T-cell (primary cell): ENCODE measurements at regions not wholly inside any gene's neighbourhood (a gene's known extent, or its start where the extent isn't known, plus 50 kb on each side); places are given as distances from the start of the nearest gene placed in this dataset.

Experiments
- ATAC-seq, 4 experiments: fragments of 200-7000 bp in 3 of 4; fragments of 150-1000 bp in 1 of 4; cut with Tn5 transposase; replicated peaks in 1 of 4; 1 replicate in 3 of 4; 2 replicates in 1 of 4; pipeline ENCODE4 v1.10.0; 2021; ENCODE audit warnings: moderate library complexity in 3 of 4, mild to moderate bottlenecking in 2 of 4, moderate number of reproducible peaks in 1 of 4
- CTCF ChIA-PET, 2 donors: fragments of 300-600 bp; sonication (Branson Sonifier 250); formaldehyde crosslinking; loops; one replicate each; lab custom pipeline; 2022; ENCODE audit warnings: antibody characterized with exemption in 2 of 2; lab: Charles Lee
- POLR2A ChIA-PET, 2 donors: fragments of 300-600 bp; sonication (Branson Sonifier 250); formaldehyde crosslinking; loops; one replicate each; lab custom pipeline; 2022; ENCODE audit warnings: antibody characterized with exemption in 2 of 2; lab: Charles Lee
- DNase-seq, 35 experiments: peaks; one replicate each; pipeline versions ENCODE4 v3.0.0 to v3.0.0-alpha.2; 2013 to 2023
- H3K27ac ChIP-seq: one replicate; pipeline ENCODE4 v1.5.1; 2013; ENCODE audit warnings: low read length
- H3K27me3 ChIP-seq, 2 experiments: replicated peaks in 1 of 2; 1 replicate in 1 of 2; 2 replicates in 1 of 2; pipeline versions ENCODE4 v1.6.1 to v1.7.0; 2013; ENCODE audit warnings: low read length in 1 of 2, mixed read lengths in 1 of 2; ENCODE audit not compliant: control insufficient read depth in 2 of 2, insufficient read depth in 2 of 2; ENCODE audit errors: extremely low read depth in 1 of 2
- H3K36me3 ChIP-seq, 2 donors: 1 replicate in 1 of 2; 2 replicates in 1 of 2; pipeline versions ENCODE4 v1.6.1 to v1.7.0; 2013; ENCODE audit warnings: low read length in 1 of 2; ENCODE audit not compliant: control insufficient read depth in 2 of 2, insufficient read depth in 1 of 2; ENCODE audit errors: extremely low read depth in 1 of 2
- H3K4me1 ChIP-seq, 2 experiments: 1 replicate in 1 of 2; 2 replicates in 1 of 2; pipeline versions ENCODE4 v1.6.1 to v1.7.0; 2013; ENCODE audit warnings: low read length in 2 of 2, mixed read lengths in 1 of 2; ENCODE audit not compliant: insufficient read depth in 2 of 2, control insufficient read depth in 1 of 2; ENCODE audit errors: extremely low read depth in 1 of 2
- H3K4me3 ChIP-seq, 2 donors: 1 replicate in 1 of 2; 2 replicates in 1 of 2; pipeline versions ENCODE4 v1.5.1 to v1.7.0; 2013; ENCODE audit warnings: mild to moderate bottlenecking in 2 of 2, low read length in 1 of 2, moderate library complexity in 1 of 2; ENCODE audit not compliant: control insufficient read depth in 1 of 2; ENCODE audit errors: extremely low read depth in 1 of 2
- H3K9me3 ChIP-seq: 2 replicates; pipeline ENCODE4 v1.7.0; 2013
- H3K27ac Mint-ChIP-seq, 2 donors: one replicate each; pipeline ENCODE4 v1.8.0; 2020 to 2021; ENCODE audit warnings: mild to moderate bottlenecking in 2 of 2, mixed read lengths in 2 of 2
- H3K27me3 Mint-ChIP-seq, 2 donors: one replicate each; pipeline ENCODE4 v1.8.0; 2021 to 2022; ENCODE audit warnings: mixed read lengths in 2 of 2
- H3K36me3 Mint-ChIP-seq: one replicate; pipeline ENCODE4 v1.8.0; 2021; ENCODE audit warnings: mixed read lengths
- H3K4me1 Mint-ChIP-seq, 3 donors: one replicate each; pipeline ENCODE4 v1.8.0; 2020 to 2022; ENCODE audit warnings: mixed read lengths in 3 of 3, mild to moderate bottlenecking in 1 of 3
- H3K4me3 Mint-ChIP-seq, 3 donors: one replicate each; pipeline ENCODE4 v1.8.0; 2020 to 2022; ENCODE audit warnings: mild to moderate bottlenecking in 3 of 3, mixed read lengths in 3 of 3, moderate library complexity in 3 of 3
- H3K9me3 Mint-ChIP-seq, 3 donors: one replicate each; pipeline ENCODE4 v1.8.0; 2020 to 2022; ENCODE audit warnings: mixed read lengths in 3 of 3
- WGBS: methylation state at CpG from one replicate; pipeline ENCODE4 v1.1.5; 2013; ENCODE audit warnings: missing lambda C conversion rate; ENCODE audit not compliant: insufficient coverage; 5-methylcytosine and 5-hydroxymethylcytosine counted together

DNA sequence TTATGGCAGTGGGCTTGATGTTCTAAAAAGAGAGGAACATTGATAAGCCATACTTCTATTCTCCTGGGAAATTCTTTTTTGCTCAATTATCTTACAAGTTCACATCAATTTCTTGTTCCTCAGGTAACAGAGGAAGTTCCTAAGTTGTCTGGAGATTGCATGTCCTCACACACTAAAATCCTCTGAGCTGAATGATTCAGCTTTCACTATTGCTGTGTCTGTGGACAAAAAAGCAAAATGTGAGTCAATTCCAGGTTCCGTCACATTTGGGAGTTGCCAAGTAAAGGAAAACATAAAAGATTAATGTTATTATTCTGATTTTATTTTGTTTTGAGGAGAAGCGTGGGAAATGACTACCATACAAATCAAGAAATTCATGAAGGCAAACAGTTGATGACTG is 316.7 kb downstream of the CHRM3 start:
- Mint-ChIP-seq H3K27me3 (no peaks in the 10 kb centered on the region), H3K9me3 (peaks cover 0 to 8% (median 0%) of the 10 kb centered on the region in 3 donors), H3K4me3 (no peak overlapping the region), H3K36me3 (peaks cover 27% of the 10 kb centered on the region), H3K27ac (peak overlapping the region in 1 of 2 donors; percentile 60), H3K4me1 (peaks cover 16 to 41% (median 17%) of the 10 kb centered on the region in 3 donors)
- H3K27ac ChIP-seq, result no peak overlapping the region
- no peaks in the 10 kb centered on the region for H3K9me3 ChIP-seq
- no peak overlapping the region for H3K4me3 ChIP-seq
- POLR2A ChIA-PET, result no interaction called here
- WGBS, result no CpG with 5 or more reads among the region's 2 CpGs
- H3K36me3 ChIP-seq, result peaks cover 4 to 10% of the 10 kb centered on the region in 2 donors
- ATAC-seq, result no peak
- CTCF ChIA-PET, result interaction anchor here in 1 of 2 donors (0.7 kb wide), 1 partner anchor 118 kb away, joined by 3 read pairs; no protein-coding TSS in a partner anchor
- peaks cover 0 to 2% of the 10 kb centered on the region in 2 experiments for H3K4me1 ChIP-seq
- no peak for DNase-seq
- no peaks in the 10 kb centered on the region for H3K27me3 ChIP-seq

- peaks cover 9 to 19% of the 10 kb centered on the region in 2 donors for H3K36me3 ChIP-seq
- WGBS, result 92% methylated on average over 5 of the region's 5 CpGs
- no peak overlapping the region for H3K27ac ChIP-seq
- ATAC-seq, result no peak
- DNase-seq, result no peak
- Mint-ChIP-seq H3K36me3 (peaks cover 46% of the 10 kb centered on the region), H3K27me3 (no peaks in the 10 kb centered on the region), H3K9me3 (peaks cover 0 to 4% (median 4%) of the 10 kb centered on the region in 3 donors), H3K4me3 (no peak overlapping the region), H3K27ac (peak overlapping the region in 1 of 2 donors; percentile 49), H3K4me1 (peaks cover 38 to 61% (median 39%) of the 10 kb centered on the region in 3 donors)
- CTCF ChIA-PET, result no interaction called here
- H3K9me3 ChIP-seq, result no peaks in the 10 kb centered on the region
- POLR2A ChIA-PET, result interaction anchor here in 1 of 2 donors (0.7 kb wide), 1 partner anchor 30 kb away, joined by 3 read pairs; no protein-coding TSS in a partner anchor
- no peak overlapping the region for H3K4me3 ChIP-seq
- peaks cover 0 to 2% of the 10 kb centered on the region in 2 experiments for H3K4me1 ChIP-seq
- no peaks in the 10 kb centered on the region for H3K27me3 ChIP-seq
Observed at GRCh38 chr1:239706245-239706892, 320.0 kb downstream of the CHRM3 start.

DNA sequence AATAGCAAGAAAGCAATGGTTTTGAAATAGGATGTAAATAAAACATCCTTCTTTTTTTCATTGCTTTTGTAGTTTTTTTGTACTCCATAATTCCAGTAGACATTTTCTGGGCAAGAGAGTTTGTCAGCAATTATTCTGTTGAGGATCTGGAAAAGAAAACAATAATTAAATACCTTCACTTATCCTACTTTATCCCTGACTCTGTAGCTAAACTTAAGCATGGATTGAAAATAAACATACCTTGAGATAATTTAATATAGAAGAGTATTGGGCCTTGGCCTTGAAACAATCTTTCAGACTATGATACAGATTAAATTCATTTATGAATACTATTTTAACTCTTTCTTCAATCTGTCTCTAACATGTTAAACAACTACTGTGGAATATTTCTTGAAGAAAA is 321.2 kb downstream of the CHRM3 start:
- no peak overlapping the region for H3K27ac ChIP-seq
- ATAC-seq, result no peak
- no peak overlapping the region for H3K4me3 ChIP-seq
- Mint-ChIP-seq H3K4me1 (peaks cover 44 to 62% (median 46%) of the 10 kb centered on the region in 3 donors), H3K9me3 (peaks cover 0 to 4% (median 0%) of the 10 kb centered on the region in 3 donors), H3K27ac (peak overlapping the region; percentile 48 to 81), H3K4me3 (no peak overlapping the region), H3K36me3 (peaks cover 53% of the 10 kb centered on the region), H3K27me3 (no peaks in the 10 kb centered on the region)
- peaks cover 9 to 19% of the 10 kb centered on the region in 2 donors for H3K36me3 ChIP-seq
- ChIA-PET CTCF (no interaction called here), POLR2A (interaction anchor here (1.2 to 1.4 kb wide), 3 partner anchors 9 to 11 kb away, joined by 3 to 6 read pairs (median 3); no protein-coding TSS in a partner anchor)
- no peaks in the 10 kb centered on the region for H3K27me3 ChIP-seq
- H3K9me3 ChIP-seq, result no peaks in the 10 kb centered on the region
- peaks cover 0 to 2% of the 10 kb centered on the region in 2 experiments for H3K4me1 ChIP-seq
- no peak for DNase-seq

- Mint-ChIP-seq H3K4me3 (no peak overlapping the region), H3K27me3 (no peaks in the 10 kb centered on the region), H3K4me1 (peaks cover 47 to 55% (median 47%) of the 10 kb centered on the region in 3 donors), H3K36me3 (peaks cover 53% of the 10 kb centered on the region), H3K9me3 (peaks cover 0 to 4% (median 0%) of the 10 kb centered on the region in 3 donors), H3K27ac (peak overlapping the region; percentile 61 to 81)
- no CpG with 5 or more reads among the region's 1 CpG for WGBS
- no peaks in the 10 kb centered on the region for H3K27me3 ChIP-seq
- DNase-seq (no peak), ATAC-seq (no peak)
- H3K27ac ChIP-seq, result no peak overlapping the region
- POLR2A ChIA-PET, result interaction anchor here (1.3 to 1.5 kb wide), 3 partner anchors 10 to 11 kb away, joined by 3 to 6 read pairs (median 3); no protein-coding TSS in a partner anchor
- CTCF ChIA-PET, result interaction anchor here in 1 of 2 donors (0.6 kb wide), 1 partner anchor 12 kb away, joined by 3 read pairs; no protein-coding TSS in a partner anchor
- H3K36me3 ChIP-seq, result peaks cover 9 to 25% of the 10 kb centered on the region in 2 donors
- no peaks in the 10 kb centered on the region for H3K9me3 ChIP-seq
- H3K4me3 ChIP-seq, result no peak overlapping the region
- H3K4me1 ChIP-seq, result peaks cover 0 to 2% of the 10 kb centered on the region in 2 experiments
Observed at GRCh38 chr1:239708622-239709021, 322.3 kb downstream of the CHRM3 start.

- no peaks in the 10 kb centered on the region for H3K27me3 Mint-ChIP-seq
- Histone ChIP-seq H3K4me3 (no peak overlapping the region), H3K9me3 (no peaks in the 10 kb centered on the region), H3K4me1 (peaks cover 5 to 13% of the 10 kb centered on the region in 2 experiments), H3K27ac (no peak overlapping the region), H3K36me3 (peaks cover 9 to 15% of the 10 kb centered on the region in 2 donors), H3K27me3 (no peaks in the 10 kb centered on the region)
- ATAC-seq (no peak), DNase-seq (no peak)
- peak overlapping the region; percentile 70 to 72 for H3K27ac Mint-ChIP-seq
- peaks cover 0 to 4% (median 0%) of the 10 kb centered on the region in 3 donors for H3K9me3 Mint-ChIP-seq
- peaks cover 34 to 36% (median 35%) of the 10 kb centered on the region in 3 donors for H3K4me1 Mint-ChIP-seq
- ChIA-PET POLR2A (no interaction called here), CTCF (no interaction called here)
- no peak overlapping the region for H3K4me3 Mint-ChIP-seq
- WGBS, result no CpG with 5 or more reads among the region's 1 CpG
- peaks cover 32% of the 10 kb centered on the region for H3K36me3 Mint-ChIP-seq
Observed at GRCh38 chr1:239711768-239712167, 325.4 kb downstream of the CHRM3 start.

GRCh38 chr1:239717097-239717917 is 330.9 kb downstream of the CHRM3 start:
- no peak overlapping the region for H3K27ac Mint-ChIP-seq

More at GRCh38 chr1:239717097-239717917, 330.9 kb downstream of the CHRM3 start:
- Mint-ChIP-seq H3K4me3 (peak overlapping the region in 1 of 3 donors; percentile 92), H3K9me3 (no peaks in the 10 kb centered on the region), H3K4me1 (peaks cover 22 to 30% (median 30%) of the 10 kb centered on the region in 3 donors), H3K27me3 (no peaks in the 10 kb centered on the region), H3K36me3 (no peaks in the 10 kb centered on the region)
- peak in 1 of 35 experiments; percentile 16 for DNase-seq
- ATAC-seq, result no peak
- CTCF ChIA-PET, result interaction anchor here in 1 of 2 donors (1.1 kb wide), 1 partner anchor 180 kb away, joined by 3 read pairs; no protein-coding TSS in a partner anchor
- no peaks in the 10 kb centered on the region for H3K9me3 ChIP-seq
- POLR2A ChIA-PET, result interaction anchor here (0.7 to 1.4 kb wide), 2 partner anchors 10 to 51 kb away, joined by 3 to 4 read pairs; no protein-coding TSS in a partner anchor
- no peaks in the 10 kb centered on the region for H3K27me3 ChIP-seq
- 17% methylated on average over 2 of the region's 8 CpGs for WGBS
- H3K36me3 ChIP-seq, result peaks cover 0 to 6% of the 10 kb centered on the region in 2 donors
- H3K4me1 ChIP-seq, result peaks cover 5 to 27% of the 10 kb centered on the region in 2 experiments
- peak overlapping the region; percentile 95 for H3K27ac ChIP-seq
- peak overlapping the region; percentile 62 to 65 for H3K4me3 ChIP-seq
